ENCODE measurements at regions not wholly inside any gene's neighbourhood (a gene's known extent, or its start where the extent isn't known, plus 50 kb on each side); places are given as distances from the start of the nearest gene placed in this dataset. TPM values are rescaled to one million over a fixed set of nuclear protein-coding genes. Genes with fewer than 3 reads are reported as not detected.
A peak's percentile ranks its signal among the peaks of the same experiment; 100 is the strongest.
"Not testable (repeated sequence)": the region's sequence is repeated elsewhere in the genome, so short reads cannot be mapped to it uniquely, and the experiment has no call there.

DNA sequence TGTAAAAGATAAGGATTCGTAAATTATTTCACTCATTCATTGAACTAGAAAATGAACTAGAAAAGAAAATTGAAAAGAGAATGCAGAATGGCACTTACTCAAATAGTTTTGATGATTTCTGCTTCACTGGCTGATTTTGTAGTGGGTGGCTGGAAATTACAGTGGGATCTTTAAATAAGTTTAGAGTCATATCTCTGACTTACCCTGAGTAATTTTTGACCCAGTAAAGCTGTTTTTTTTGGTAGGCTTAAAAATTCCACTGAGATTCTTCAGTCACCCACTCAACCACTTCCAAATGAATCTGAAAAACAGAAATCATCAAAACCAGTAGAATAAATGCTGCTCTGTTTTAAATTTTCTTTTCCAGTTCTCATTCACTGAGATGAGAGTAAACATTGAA, 604.5 kb downstream of the TUBA3C start:
- H3K4me1 ChIP-seq; intact Hi-C loops (cut with DNase I); H3K4me3 ChIP-seq; DNase-seq (ENCODE audit: extremely low spot score in 2 of 2); H3K9me3 ChIP-seq; H3K36me3 ChIP-seq; H3K27ac ChIP-seq; H3K27me3 ChIP-seq: not testable (repeated sequence)

DNA sequence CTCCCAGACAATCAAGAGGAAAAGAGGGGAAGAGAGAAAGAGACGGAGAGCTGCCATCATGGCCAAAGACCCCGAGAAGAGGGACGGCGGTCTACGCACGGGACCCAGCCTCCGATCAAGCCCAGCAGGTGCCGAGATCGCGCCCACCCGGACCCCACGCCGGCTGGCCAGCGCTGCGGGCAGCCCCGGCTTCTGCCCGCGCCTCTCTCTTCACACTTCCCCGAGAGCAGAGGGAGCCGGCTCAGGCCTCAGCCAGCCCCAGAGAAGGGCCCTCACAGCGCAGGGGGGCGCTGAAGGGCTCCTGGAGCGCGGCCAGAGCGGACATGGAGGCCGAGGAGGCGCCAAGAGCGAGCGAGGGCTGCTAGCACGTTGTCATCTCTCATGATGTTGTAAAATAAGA, 613.7 kb downstream of the TUBA3C start:
- H3K27me3 ChIP-seq; H3K4me1 ChIP-seq; H3K4me3 ChIP-seq; H3K27ac ChIP-seq; intact Hi-C loops (cut with DNase I); H3K36me3 ChIP-seq; H3K9me3 ChIP-seq: not testable (repeated sequence)
- DNase-seq (ENCODE audit: extremely low spot score in 2 of 2): peak; percentile 2 to 52

Small RNA genes in the stretch of these regions (small RNA-seq; reads per million reads assigned to genes)
- not detected for gene LINC00328-2P
- not detected for gene RNA5SP24
- not detected for gene RNU6-55P
- not detected for gene RNU6-76P
